HG03565 (cell line): ENCODE measurements at regions not wholly inside any gene's neighbourhood (a gene's known extent, or its start where the extent isn't known, plus 50 kb on each side); places are given as distances from the start of the nearest gene placed in this dataset.
A peak's percentile ranks its signal among the peaks of the same experiment; 100 is the strongest.

Experiments used
- ATAC-seq: cut with Tn5 transposase; IDR thresholded peaks from one replicate; pipeline ENCODE4 v1.9.1; 2021; ENCODE audit warnings: mild to moderate bottlenecking, moderate library complexity; ENCODE audit not compliant: unreplicated experiment

- no peak for ATAC-seq
These were observed 128.0 kb downstream of the KIF20B start for GRCh38 chr10:89829262-89829886.

DNA sequence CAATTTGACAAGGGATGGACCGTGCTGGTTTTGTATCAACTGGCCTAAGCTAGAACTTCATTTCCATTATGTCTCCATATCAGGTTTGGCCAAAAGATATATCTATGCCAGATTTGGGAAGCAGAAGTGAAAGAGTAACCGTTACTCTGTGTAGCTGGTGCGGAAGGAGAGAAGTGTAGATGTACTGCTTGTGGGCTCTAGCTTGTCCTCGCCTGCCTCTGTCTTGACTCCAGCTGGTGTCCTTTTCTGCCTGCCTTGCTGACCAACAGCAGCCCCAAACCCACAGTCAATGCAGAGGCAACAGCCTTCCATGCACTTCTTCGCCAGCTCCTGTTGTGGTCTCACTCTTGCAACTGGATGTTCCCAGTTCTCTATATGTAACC lies 128.5 kb downstream of the KIF20B start:
- no peak for ATAC-seq

GRCh38 chr10:89830624-89831023 lies 129.2 kb downstream of the KIF20B start:
- ATAC-seq, result no peak

DNA sequence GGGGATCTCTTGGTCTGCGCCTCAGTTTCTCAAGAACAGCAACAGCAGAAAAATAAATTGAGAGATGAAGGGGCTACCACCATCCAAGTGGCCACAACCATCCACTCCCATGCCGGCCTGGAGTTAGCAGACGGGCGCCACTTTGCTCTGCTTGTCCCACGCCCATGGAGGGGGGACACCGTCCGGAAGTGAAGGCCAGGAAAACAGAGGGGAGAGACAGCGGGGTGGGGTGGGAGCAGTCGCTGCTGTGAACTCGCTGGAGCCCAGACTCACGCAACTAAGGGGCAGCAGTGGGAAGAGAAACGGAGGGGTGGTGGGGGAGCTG lies 135.4 kb downstream of the KIF20B start:
- no peak for ATAC-seq

DNA sequence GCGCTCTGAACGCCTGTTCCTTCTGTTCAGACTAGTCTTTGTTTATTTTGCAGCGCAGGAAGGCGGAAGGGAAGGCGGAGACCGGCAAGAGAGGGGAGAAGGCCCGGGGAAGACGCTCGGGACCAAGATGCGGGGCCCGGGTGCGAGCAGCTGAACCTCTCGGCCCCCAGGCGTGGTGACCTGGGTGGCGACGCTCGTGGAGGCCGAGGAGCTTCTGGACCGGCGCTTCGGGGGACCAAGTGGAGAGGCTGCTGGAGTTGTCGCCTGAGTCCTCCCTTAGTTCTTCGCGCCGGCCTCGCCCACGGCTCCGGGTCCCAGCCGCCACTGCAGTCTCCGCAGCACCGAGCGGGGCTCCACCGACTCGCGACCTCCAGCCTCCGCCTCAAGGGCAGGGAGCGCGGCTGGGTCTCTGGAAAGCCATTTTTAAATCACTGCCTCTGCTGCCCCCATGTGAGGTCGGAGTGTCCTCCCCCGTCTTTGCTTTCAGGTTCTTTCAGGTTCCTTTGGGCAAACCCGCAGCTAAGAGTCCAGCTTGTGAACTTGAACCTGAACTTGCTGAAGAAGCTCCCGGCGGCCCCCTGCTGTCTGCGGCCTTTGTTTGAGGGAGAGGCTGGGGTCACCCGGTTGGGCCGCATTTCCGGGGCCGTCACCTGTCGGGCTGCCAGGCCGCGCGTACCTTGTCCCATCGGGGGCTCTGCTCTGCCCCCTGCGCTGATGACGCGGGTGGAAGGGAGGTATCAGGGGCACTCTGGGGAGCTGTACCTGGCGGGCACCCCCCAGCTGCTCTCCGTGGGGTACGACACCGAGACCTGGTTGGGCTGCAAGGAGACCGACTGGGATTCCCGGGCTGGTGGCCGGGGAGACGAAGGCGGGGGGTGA lies 136.0 kb downstream of the KIF20B start:
- no peak for ATAC-seq

GRCh38 chr10:89838044-89838615 lies 136.7 kb downstream of the KIF20B start:
- ATAC-seq, result no peak

- ATAC-seq, result no peak
These were observed 144.3 kb downstream of the KIF20B start for GRCh38 chr10:89845541-89846280.

GRCh38 chr10:89846281-89846630 lies 144.9 kb downstream of the KIF20B start:
- no peak for ATAC-seq

DNA sequence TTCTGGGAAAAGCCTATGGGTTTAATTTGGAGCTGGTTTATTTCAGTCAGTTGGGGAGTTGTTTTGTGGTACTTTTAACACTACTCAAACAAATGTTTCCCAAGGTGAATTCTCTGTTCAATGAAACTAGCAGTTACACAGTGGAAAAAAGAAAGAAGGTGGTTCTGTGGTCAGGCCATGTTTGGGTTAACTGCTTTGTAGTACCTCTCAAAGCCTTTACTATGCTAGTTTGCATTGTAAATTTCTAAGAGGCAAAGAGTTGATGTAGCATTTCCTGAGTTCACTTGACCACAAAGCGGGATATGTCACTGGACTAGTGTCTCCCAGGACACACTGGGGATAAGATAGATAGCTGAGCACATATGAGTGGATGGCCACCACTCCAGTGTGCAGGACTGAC lies 145.4 kb downstream of the KIF20B start:
- ATAC-seq, result no peak

DNA sequence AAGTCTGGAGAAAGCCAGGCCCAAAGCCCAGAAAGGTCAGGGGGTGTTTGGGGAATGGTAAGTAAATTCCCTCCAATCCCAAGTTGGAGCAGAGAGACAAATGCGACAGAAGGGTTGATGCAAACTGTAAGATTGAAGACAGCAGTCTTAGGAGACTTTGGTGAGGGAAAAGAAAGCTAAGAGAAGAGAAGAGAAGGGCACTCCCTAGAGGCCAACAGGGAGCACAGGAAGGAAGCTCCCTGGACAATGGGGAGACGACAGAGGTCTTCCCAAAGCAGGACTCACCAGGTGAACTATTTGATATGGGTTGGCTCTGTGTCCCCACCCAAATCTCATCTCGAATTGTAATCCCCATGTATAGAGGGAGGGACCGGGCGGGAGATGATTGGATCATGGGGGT lies 151.5 kb downstream of the KIF20B start:
- ATAC-seq, result no peak

- no peak for ATAC-seq
These were observed 152.4 kb downstream of the KIF20B start for GRCh38 chr10:89853781-89854191.

- no peak for ATAC-seq
These were observed 156.1 kb downstream of the KIF20B start for GRCh38 chr10:89857431-89858042.

DNA sequence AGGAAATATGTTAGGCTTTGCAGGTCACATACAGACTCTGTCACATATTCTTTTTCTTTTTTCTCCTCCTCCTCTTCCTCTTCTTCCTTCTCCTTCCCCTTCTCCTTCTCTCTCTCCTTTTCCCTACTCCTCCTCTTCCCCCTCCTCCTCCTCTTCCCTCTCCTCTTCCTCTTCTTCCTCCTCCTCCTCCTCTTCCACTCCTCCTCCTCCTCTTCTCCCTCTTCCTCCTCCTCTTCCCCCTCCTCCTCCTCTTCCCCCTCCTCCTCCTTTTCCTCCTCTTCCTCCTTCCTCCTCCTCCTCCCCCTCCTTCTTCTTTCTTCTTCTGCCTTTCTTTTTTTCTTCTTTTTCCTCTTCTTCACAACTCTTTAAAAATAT lies 159.8 kb downstream of the KIF20B start:
- no peak for ATAC-seq

- ATAC-seq, result no peak
These were observed 160.4 kb downstream of the KIF20B start for GRCh38 chr10:89861584-89862301.

DNA sequence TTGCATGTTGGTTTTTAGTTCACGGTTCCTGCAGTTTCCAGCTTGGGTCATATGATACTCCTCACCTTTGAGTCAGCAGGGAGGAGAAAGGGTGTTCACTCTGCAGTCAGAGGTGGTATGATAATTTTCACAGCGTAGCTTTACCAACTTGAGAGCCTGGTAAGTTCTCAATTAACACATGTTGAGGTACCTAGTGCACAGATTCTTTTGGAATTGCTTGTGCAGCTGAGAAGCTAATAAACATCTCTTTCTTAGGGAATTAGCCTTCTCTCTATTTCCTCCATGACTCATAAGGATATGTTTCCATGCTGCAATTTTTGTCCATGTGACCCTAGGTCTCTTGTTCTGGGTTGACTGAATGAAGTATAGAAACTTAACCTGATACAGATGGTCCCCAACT lies 166.6 kb downstream of the KIF20B start:
- ATAC-seq, result no peak

GRCh38 chr10:89869180-89869579 lies 167.8 kb downstream of the KIF20B start:
- no peak for ATAC-seq

GRCh38 chr10:89869592-89870156 lies 168.3 kb downstream of the KIF20B start:
- ATAC-seq, result no peak

DNA sequence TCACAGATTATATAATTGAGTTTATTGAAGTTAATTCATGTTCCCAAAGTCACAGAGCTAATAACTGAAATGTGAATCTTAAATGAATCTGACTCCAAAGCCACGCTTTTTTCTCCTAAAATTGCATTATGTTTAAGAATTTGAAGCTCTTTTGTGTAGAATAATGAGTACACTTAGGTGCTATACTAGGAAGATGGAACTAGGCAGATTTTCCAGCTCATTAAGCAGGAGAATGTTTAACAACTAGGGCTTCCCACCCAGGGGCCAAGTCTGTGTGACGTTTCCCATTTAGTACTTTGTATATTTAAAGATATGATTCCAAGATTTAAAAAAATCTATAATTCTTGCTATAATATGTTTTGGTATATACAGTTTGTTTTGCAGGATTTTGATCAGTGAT lies 169.5 kb downstream of the KIF20B start:
- no peak for ATAC-seq

- peak; percentile 90 for ATAC-seq
These were observed 171.7 kb downstream of the KIF20B start for GRCh38 chr10:89873055-89873454.

- no peak for ATAC-seq
These were observed 174.2 kb downstream of the KIF20B start for GRCh38 chr10:89875557-89875956.
